ENCODE measurements at regions not wholly inside any gene's neighbourhood (a gene's known extent, or its start where the extent isn't known, plus 50 kb on each side); places are given as distances from the start of the nearest gene placed in this dataset.
"Not testable (repeated sequence)": the region's sequence is repeated elsewhere in the genome, so short reads cannot be mapped to it uniquely, and the experiment has no call there.

- no peak for DNase-seq
Measured at GRCh38 chr12:42908712-42909111, 319.2 kb upstream of the PRICKLE1 start.

- DNase-seq, result not testable (repeated sequence)
Measured at GRCh38 chr12:42906801-42907200, 317.3 kb upstream of the PRICKLE1 start.

DNA sequence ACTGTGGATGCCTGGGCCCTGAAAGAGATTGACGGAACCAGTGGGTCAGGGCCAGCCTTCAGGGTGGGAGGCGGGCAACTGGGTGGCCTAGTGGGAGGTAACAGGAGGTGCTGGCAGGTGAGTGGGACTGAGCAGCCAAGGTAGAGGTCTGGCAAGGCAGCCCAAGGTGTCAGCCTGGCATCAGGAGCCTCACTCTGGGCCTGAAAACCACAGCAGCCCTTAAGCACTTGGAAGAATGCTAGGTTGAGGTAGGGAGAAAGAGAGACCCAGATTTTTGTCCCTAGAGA is 315.8 kb upstream of the PRICKLE1 start:
- no peak for DNase-seq

DNA sequence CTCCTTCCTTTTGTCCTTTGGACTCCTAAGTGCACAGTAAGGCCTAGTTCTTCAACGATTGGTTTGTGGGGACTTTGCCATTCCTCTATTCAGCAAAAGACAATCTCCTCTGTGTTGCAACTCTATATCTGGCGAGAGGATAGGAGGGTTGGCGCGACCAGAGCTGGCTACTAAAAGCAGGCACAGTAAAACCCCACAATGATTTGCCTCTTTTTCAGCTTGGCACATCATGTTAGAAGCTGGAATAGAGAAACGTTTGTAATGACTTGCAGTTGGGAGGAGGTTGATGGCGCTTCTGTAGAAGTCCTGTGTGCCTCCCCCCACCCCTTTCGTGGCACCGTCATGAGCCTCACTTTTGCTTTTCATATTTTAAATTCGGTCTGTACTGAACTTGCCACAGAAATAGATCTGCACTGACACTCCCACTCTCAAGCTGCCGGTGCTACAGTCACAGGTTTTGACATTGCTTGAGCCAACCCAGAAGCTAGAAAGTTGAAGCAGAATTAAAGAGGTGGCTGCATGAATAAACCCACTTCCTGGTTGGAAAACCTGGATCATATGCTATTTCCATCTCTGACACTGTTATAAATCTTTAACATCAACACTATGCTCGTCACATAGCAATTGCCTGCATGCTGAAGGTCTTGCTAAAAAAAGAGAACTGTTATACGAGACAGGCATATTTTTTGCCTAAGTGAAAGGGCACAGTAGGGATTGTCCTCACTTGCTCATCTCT is 315.3 kb upstream of the PRICKLE1 start:
- peak; percentile 57 to 70 for DNase-seq

GRCh38 chr12:42903736-42904135 is 314.2 kb upstream of the PRICKLE1 start:
- DNase-seq, result no peak

DNA sequence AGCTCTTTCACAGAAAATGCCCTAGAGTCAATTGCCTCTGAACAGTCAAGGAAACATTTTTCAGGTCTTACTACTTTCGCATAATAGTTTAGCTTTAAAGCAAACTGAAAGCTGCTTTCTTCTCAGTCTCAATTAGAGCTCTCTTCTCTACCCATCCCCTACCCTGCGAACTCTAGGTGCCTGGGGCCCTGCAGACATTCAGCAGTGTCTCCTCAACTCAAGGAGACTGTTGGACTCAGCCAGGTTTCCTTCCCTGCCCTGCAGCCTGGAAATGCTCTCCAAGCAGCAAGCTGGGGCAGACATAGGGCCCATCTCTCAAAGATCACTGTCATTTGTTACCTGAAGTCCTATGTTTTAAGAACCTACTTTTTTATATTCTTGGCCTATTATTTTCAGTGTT is 312.5 kb upstream of the PRICKLE1 start:
- no peak for DNase-seq

DNA sequence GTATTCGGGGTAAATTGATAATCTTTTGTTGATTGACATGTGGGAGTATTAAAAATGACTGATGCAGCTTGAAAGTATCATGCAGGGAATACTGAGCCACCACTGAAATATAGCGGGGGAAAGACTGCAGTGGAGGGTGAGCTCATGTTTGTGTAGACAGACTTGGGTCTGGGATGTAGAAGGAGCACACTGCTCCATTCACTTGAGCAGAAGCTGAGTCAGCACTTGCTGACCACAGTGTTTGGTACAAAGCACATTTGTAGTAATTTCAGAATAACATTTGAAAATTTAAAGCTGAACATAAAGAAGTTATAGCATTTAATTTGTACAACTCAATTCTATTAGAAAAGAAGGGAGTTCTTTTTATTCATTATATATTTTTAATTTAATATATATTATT is 304.3 kb upstream of the PRICKLE1 start:
- no peak for DNase-seq

- DNase-seq, result no peak
Measured at GRCh38 chr12:42892702-42893551, 303.4 kb upstream of the PRICKLE1 start.

GRCh38 chr12:42887657-42888056 is 298.1 kb upstream of the PRICKLE1 start:
- no peak for DNase-seq

DNA sequence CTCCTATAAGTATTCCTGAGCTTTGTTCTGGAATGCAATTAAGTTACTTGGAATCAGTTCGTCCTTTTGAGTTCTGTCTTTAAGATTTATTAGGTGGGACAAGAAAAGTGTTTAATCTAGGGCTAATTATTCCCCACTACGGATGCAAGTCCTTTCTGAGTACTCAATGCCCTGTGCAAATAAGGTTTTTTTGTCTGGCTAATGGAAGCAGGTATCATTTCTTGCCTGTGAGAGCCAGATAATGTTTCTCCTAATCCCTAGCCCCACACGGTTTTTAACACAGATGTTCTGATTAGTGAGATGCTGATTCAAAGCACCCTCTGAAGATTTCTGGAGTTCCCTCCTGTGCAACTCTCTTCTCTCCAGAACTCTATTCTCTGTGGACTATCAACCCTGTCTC is 296.6 kb upstream of the PRICKLE1 start:
- DNase-seq, result no peak

DNA sequence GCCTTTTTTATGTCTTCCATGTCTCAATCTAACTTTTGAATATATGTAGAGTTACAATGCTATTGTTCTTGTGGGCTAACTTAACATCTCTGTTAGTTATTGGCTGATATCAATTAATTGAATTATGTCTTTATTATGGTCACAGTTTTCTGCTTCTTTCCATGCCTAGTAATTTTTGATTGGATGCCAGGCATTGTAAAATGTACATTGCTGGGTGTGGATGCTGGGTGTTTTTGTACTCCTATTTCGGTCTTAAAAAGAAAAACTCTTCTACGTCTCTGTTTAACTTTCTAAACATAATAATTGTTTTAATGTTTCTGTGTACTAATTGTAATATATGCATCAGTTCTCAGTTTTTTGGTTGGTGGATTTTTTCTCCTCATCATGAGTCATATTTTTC is 296.1 kb upstream of the PRICKLE1 start:
- no peak for DNase-seq

DNA sequence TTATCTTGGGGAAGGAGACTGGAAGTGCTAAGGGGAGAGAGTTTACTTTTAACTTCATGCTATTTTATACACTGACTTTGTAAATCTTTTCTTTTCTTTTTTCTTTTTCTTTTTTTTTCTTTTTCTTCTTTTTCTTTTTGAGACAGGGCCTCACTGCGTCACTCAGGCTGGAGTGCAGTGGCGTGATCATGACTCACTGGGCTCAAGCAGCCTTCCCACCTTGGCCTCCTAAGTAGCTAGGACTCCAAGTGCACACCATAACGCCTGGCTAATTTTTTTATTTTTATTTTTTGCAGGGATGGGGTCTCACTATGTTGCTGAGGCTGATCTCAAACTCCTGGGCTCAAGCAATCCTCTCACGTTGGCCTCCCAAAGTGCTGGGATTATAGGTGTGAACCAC is 294.6 kb upstream of the PRICKLE1 start:
- no peak for DNase-seq

GRCh38 chr12:42873401-42873800 is 283.9 kb upstream of the PRICKLE1 start:
- DNase-seq, result no peak

GRCh38 chr12:42871816-42872215 is 282.3 kb upstream of the PRICKLE1 start:
- no peak for DNase-seq

- no peak for DNase-seq
Measured at GRCh38 chr12:42868291-42868690, 278.7 kb upstream of the PRICKLE1 start.

GRCh38 chr12:42865282-42865681 is 275.7 kb upstream of the PRICKLE1 start:
- no peak for DNase-seq

- DNase-seq, result no peak
Measured at GRCh38 chr12:42862055-42862454, 272.5 kb upstream of the PRICKLE1 start.

- DNase-seq, result not testable (repeated sequence)
Measured at GRCh38 chr12:42860331-42860730, 270.8 kb upstream of the PRICKLE1 start.

- DNase-seq, result no peak
Measured at GRCh38 chr12:42859612-42860011, 270.1 kb upstream of the PRICKLE1 start.

DNA sequence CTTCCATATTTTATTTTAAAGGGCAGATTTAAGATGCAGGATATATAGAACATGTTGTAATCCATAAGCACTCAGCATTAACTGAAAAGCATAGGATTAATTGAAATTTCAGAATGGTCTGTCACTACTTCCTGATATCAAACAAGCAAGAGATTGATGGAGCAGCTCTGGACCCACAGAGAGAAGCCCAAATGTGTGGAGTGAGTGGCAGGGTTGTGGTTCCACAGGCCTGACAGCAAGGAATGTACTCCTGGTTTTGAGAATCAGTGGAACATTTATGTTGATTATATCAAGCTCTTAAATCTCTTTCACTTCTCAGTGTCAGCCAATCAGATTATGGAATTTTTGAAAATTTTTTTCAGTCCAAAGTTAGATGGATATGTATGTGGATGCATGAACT is 267.6 kb upstream of the PRICKLE1 start:
- no peak for DNase-seq

- no peak for DNase-seq
Measured at GRCh38 chr12:42855362-42855950, 265.9 kb upstream of the PRICKLE1 start.

DNA sequence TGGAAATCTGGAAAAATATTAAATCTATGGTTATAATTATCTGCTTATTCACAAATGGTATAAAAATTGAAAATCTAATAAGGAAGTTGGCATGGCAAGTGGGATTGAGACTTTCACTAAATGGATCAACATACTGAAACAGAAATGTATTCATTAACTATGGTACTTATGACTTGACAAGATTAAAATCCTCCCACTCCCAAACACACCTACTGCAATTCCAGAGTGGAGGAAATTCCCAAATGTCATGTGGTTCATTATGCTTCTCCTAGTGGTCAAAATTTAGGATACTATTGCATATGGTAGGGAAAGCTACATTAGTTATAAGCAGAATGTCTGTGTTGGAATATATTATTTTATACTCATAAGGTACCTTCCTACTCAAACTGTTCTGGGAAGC is 265.3 kb upstream of the PRICKLE1 start:
- DNase-seq, result no peak

DNA sequence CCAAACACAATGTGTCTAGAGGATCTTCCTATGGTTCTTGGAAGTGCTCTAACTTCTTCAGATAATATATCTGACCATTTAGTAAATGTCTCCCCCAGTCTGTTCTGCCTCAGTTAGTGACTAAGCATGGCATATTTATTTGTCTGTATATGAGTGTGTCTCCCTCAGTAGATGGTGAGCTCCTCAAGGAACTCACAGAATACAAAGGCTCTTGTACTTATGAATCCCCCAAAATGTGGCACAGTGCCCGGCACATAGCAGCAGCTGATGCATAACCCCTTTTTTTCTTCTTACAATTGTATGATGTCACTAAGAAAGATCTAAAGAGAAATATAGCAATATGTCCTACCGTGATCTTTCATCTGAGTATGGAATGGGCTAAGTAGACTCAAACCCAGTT is 264.7 kb upstream of the PRICKLE1 start:
- DNase-seq, result no peak
